ENCODE measurements at regions not wholly inside any gene's neighbourhood (a gene's known extent, or its start where the extent isn't known, plus 50 kb on each side); places are given as distances from the start of the nearest gene placed in this dataset.

- H3K9me1 ChIP-seq (ENCODE audit: control insufficient read depth, extremely low read depth, insufficient read depth, low read length): no peaks in the 10 kb centered on the region
- no peak overlapping the region for H3K4me3 ChIP-seq (ENCODE audit: control insufficient read depth in 2 of 3, extremely low read depth in 1 of 3, insufficient read depth in 2 of 3, low read depth in 1 of 3, low read length in 3 of 3)
- no peak overlapping the region for H2AFZ ChIP-seq (ENCODE audit: control insufficient read depth, low read length)
- no peak overlapping the region for H3K9ac ChIP-seq (ENCODE audit: control insufficient read depth, extremely low read depth, insufficient read depth, low read length)
- H3K27ac ChIP-seq (ENCODE audit: control insufficient read depth, insufficient read depth, low read length): no peak overlapping the region
- H3K9me3 ChIP-seq (ENCODE audit: control insufficient read depth, low read depth, low read length): no peaks in the 10 kb centered on the region
- H3K79me2 ChIP-seq (ENCODE audit: control insufficient read depth, insufficient read depth, low read length): no peaks in the 10 kb centered on the region
- no peak overlapping the region for H3K4me2 ChIP-seq (ENCODE audit: control insufficient read depth, extremely low read depth, insufficient read depth, low read depth, low read length)
- DNase-seq (ENCODE audit: low read depth, low spot score) (no peak), FAIRE-seq (no peak)
- dilution Hi-C loops (cut with MboI; ENCODE audit: extremely low pct_ligation_motif_present, low sequenced_read_pairs): no loop called here
- TF ChIP-seq CTCF (optimal IDR thresholded peaks at IDR 0.05 in 1 of 3, IDR thresholded peaks at IDR 0.05 in 1 of 3, conservative IDR thresholded peaks at IDR 0.05 in 1 of 3; ENCODE audit: extremely low read depth in 1 of 3, insufficient read depth in 2 of 3, low read length in 3 of 3) (no peak), EZH2 (IDR thresholded peaks at IDR 0.05; ENCODE audit: low read length) (no peak)
- H3K27me3 ChIP-seq (ENCODE audit: control insufficient read depth, extremely low read depth, insufficient read depth, low read length): no peaks in the 10 kb centered on the region
- H3K36me3 ChIP-seq (ENCODE audit: control insufficient read depth in 2 of 2, extremely low read depth in 1 of 2, insufficient read depth in 2 of 2, low read length in 2 of 2): no peaks in the 10 kb centered on the region
- H4K20me1 ChIP-seq (ENCODE audit: control insufficient read depth, extremely low read depth, insufficient read depth, low read length): no peaks in the 10 kb centered on the region
- no peaks in the 10 kb centered on the region for H3K4me1 ChIP-seq (ENCODE audit: control insufficient read depth, extremely low read depth, insufficient read depth, low read length)
Measured at GRCh38 chr5:163649514-163649913, 144.1 kb downstream of the MAT2B start.

- Histone ChIP-seq H3K9me3 (ENCODE audit: control insufficient read depth, low read depth, low read length) (no peaks in the 10 kb centered on the region), H3K36me3 (ENCODE audit: control insufficient read depth in 2 of 2, extremely low read depth in 1 of 2, insufficient read depth in 2 of 2, low read length in 2 of 2) (no peaks in the 10 kb centered on the region), H3K9ac (ENCODE audit: control insufficient read depth, extremely low read depth, insufficient read depth, low read length) (no peak overlapping the region), H2AFZ (ENCODE audit: control insufficient read depth, low read length) (no peak overlapping the region), H3K79me2 (ENCODE audit: control insufficient read depth, insufficient read depth, low read length) (no peaks in the 10 kb centered on the region), H3K4me2 (ENCODE audit: control insufficient read depth, extremely low read depth, insufficient read depth, low read depth, low read length) (no peak overlapping the region), H4K20me1 (ENCODE audit: control insufficient read depth, extremely low read depth, insufficient read depth, low read length) (no peaks in the 10 kb centered on the region), H3K9me1 (ENCODE audit: control insufficient read depth, extremely low read depth, insufficient read depth, low read length) (no peaks in the 10 kb centered on the region), H3K4me3 (ENCODE audit: control insufficient read depth in 2 of 3, extremely low read depth in 1 of 3, insufficient read depth in 2 of 3, low read depth in 1 of 3, low read length in 3 of 3) (no peak overlapping the region), H3K27me3 (ENCODE audit: control insufficient read depth, extremely low read depth, insufficient read depth, low read length) (no peaks in the 10 kb centered on the region), H3K27ac (ENCODE audit: control insufficient read depth, insufficient read depth, low read length) (no peak overlapping the region), H3K4me1 (ENCODE audit: control insufficient read depth, extremely low read depth, insufficient read depth, low read length) (no peaks in the 10 kb centered on the region)
- dilution Hi-C loops (cut with MboI; ENCODE audit: extremely low pct_ligation_motif_present, low sequenced_read_pairs): no loop called here
- no peak for DNase-seq (ENCODE audit: low read depth, low spot score)
- no peak for TF ChIP-seq EZH2 (IDR thresholded peaks at IDR 0.05; ENCODE audit: low read length)
- TF ChIP-seq CTCF (optimal IDR thresholded peaks at IDR 0.05 in 1 of 3, IDR thresholded peaks at IDR 0.05 in 1 of 3, conservative IDR thresholded peaks at IDR 0.05 in 1 of 3; ENCODE audit: extremely low read depth in 1 of 3, insufficient read depth in 2 of 3, low read length in 3 of 3): no peak
- FAIRE-seq: no peak
Measured at GRCh38 chr5:163653526-163653925, 148.1 kb downstream of the MAT2B start.

Data from keratinocyte (primary cell).